WI38 (cell line): ENCODE measurements at regions not wholly inside any gene's neighbourhood (a gene's known extent, or its start where the extent isn't known, plus 50 kb on each side); places are given as distances from the start of the nearest gene placed in this dataset.

Experiments used
- H3K4me3 ChIP-seq: 2 replicates; pipeline ENCODE4 v1.5.1; 2011; ENCODE audit warnings: low read depth, mild to moderate bottlenecking, control low read depth, low read length
- TF ChIP-seq, protein P1 (sequence below): IDR thresholded peaks from 2 replicates; pipeline ENCODE4 v1.5.1; 2012; ENCODE audit warnings: low read depth, mild to moderate bottlenecking, control low read depth, low read length

DNA sequence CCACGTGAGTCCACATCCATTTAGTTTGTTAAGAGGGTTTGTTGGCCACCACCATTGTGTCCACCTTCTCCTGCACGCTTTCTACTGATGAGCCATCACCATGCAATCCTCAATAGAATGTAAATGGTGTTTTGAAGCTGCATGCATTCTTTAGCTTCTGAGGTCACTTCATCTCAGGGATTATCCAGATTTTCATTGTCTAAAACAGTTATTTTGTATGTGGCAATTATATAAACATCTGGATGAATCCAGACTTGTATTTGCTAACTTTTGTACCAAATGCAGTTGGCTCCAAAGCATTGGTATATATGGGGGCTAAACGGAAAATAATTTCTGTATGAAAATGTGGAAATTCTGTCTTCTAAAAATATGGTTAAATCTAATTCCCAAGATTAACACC, 231.2 kb upstream of the ARID1B start:
- TF ChIP-seq, protein P1, sequence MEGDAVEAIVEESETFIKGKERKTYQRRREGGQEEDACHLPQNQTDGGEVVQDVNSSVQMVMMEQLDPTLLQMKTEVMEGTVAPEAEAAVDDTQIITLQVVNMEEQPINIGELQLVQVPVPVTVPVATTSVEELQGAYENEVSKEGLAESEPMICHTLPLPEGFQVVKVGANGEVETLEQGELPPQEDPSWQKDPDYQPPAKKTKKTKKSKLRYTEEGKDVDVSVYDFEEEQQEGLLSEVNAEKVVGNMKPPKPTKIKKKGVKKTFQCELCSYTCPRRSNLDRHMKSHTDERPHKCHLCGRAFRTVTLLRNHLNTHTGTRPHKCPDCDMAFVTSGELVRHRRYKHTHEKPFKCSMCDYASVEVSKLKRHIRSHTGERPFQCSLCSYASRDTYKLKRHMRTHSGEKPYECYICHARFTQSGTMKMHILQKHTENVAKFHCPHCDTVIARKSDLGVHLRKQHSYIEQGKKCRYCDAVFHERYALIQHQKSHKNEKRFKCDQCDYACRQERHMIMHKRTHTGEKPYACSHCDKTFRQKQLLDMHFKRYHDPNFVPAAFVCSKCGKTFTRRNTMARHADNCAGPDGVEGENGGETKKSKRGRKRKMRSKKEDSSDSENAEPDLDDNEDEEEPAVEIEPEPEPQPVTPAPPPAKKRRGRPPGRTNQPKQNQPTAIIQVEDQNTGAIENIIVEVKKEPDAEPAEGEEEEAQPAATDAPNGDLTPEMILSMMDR, result no peak
- no peak overlapping the region for H3K4me3 ChIP-seq

DNA sequence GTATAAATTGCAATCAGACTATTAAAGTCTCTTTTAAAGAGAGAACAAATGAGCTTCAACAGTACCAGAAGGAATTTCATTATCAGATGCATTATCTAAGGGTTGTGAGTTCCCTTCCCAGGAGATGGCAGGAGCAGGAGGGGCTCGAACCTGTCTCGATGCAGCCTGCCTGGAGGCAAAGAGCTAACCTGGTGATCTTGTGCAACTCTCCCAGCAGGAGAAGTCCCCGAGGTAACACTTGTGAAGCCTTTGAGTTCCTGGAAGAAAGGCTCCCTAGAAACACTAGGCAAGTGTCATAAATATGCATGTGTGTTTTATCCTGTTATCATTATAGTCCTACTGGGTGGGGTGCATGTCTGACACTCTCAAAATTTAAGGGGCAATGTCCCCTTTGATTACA, 232.2 kb upstream of the ARID1B start:
- no peak overlapping the region for H3K4me3 ChIP-seq
- TF ChIP-seq, protein P1, result no peak

DNA sequence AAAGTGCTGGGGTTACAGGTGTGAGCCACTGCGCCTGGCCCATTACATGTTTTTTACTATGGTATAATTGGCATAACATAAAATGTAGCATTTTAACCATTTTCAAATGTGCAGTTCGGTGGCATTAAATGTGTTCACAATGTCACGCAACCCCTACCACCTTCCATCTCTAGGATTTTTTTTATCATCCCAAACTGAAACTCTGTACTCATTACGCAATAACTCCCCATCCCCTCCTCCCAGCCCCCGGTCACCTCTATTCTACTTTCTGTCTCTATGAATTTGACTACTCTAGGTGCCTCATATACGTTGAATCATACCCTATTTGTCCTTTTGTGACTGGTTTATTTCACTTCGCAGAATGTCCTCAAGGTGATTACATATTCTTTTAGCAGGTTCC, 233.1 kb upstream of the ARID1B start:
- no peak overlapping the region for H3K4me3 ChIP-seq
- TF ChIP-seq, protein P1, result no peak

DNA sequence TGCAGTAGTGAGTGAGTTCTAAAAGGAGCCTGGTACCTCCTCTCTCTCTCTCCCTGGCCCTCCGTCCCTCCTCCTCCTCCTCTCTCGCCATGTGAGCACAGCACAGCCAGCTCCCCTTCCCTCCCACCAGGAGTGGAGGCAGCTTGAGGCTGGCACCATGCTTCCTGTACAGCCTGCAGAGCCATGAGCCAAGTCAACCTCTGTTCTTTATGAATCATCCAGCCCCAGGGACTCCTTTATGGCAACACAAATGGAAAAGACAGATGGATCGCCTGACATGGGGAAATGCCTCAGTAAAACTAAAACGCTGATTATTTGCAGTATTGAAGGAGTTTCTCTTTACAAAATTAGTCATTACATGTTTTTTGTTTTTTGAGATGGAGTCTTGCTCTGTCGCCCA, 233.7 kb upstream of the ARID1B start:
- no peak overlapping the region for H3K4me3 ChIP-seq
- TF ChIP-seq, protein P1, result no peak

DNA sequence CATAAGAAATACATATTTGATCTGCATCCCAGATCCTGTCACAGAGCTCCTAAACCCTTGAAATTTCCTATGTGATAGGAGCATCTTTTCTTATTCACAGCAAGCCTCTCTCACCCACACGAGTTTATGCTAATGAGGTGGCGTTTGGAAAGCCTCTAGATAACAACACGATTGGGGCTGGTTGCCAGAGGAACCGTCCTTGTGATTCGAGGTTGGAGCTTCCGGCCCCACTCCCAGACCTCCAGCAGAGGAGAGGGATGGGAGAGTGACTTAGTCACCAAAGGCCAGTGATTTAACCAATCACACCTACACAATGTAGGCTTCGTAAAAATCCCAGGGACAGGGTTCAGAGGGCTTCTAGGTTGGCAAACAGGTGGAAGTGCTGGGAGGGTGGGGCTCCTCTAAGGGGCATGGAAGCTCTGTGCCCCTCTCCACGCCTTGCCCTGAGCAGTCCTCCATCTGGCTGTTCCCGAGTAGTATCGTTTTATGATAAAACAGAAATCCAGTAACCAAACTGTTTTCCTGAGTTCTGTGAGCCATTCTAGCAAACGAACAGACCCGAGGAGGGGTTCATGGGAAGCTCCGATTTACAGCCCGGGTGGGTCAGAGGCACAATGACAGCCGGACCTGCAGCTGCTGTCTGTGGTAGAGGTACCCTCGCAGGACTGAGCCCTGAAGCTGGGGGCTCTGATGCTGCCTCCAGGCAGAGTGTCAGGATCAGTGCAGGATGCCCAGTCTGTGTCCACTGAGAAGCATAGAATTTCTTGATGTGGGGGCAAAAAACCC, 238.1 kb upstream of the ARID1B start:
- TF ChIP-seq, protein P1, result no peak
- H3K4me3 ChIP-seq, result no peak overlapping the region

DNA sequence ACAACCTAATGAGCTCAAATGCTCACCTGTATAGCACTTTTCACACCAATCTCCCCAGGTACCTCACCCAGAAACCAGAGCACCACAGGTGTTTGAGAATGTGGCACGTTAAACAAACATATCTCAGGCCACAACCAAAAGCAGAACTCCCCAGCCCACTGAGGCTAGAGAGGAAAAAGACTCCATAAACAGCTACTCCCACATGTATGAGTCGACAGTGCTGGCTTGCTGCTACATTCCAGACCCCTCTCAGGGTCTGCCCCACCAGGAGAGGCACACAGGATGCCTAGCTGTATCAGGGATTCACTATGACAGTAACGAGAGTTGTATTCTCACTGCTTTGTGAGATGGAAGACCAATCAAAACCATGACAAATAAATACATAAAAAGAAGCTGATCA, 242.6 kb upstream of the ARID1B start:
- TF ChIP-seq, protein P1, result no peak
- no peak overlapping the region for H3K4me3 ChIP-seq

DNA sequence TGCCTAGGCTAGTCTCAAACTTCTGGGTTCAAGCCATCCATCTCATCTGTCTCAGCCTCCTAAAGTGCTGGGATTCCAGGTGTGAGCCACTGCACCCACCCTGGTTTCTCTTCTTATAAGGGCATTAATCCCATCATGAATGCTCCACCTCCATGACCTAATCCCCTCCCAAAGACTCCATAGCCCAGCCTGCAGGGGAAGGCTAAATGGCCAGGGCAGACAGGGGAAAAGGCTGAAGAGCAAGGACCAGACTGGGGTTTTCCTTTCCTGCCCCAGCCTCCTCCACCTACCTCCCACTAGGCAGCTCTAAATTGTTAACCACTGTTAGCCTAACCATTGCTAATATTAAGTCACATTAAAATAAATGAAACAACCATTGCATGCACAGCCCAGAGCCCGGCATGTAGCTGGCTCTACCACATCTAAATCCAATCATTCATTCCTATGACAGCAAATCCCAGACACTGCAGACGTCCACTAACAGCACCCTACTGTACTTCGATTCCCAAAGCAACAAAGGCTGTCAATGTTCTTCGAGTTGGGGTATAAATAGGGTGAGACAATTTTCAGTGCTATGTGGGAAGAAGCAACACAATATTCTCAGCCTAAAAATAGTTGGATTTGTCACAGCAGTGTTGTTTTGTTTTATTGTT, 243.2 kb upstream of the ARID1B start:
- H3K4me3 ChIP-seq, result no peak overlapping the region
- TF ChIP-seq, protein P1, result no peak
